ENCODE measurements at regions not wholly inside any gene's neighbourhood (a gene's known extent, or its start where the extent isn't known, plus 50 kb on each side); places are given as distances from the start of the nearest gene placed in this dataset.

GRCh38 chr3:178271740-178272387 lies 264.4 kb upstream of the KCNMB2 start:
- no peak for TF ChIP-seq POLR2A (IDR thresholded peaks at IDR 0.05)
- TF ChIP-seq, protein P1, sequence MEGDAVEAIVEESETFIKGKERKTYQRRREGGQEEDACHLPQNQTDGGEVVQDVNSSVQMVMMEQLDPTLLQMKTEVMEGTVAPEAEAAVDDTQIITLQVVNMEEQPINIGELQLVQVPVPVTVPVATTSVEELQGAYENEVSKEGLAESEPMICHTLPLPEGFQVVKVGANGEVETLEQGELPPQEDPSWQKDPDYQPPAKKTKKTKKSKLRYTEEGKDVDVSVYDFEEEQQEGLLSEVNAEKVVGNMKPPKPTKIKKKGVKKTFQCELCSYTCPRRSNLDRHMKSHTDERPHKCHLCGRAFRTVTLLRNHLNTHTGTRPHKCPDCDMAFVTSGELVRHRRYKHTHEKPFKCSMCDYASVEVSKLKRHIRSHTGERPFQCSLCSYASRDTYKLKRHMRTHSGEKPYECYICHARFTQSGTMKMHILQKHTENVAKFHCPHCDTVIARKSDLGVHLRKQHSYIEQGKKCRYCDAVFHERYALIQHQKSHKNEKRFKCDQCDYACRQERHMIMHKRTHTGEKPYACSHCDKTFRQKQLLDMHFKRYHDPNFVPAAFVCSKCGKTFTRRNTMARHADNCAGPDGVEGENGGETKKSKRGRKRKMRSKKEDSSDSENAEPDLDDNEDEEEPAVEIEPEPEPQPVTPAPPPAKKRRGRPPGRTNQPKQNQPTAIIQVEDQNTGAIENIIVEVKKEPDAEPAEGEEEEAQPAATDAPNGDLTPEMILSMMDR (IDR thresholded peaks at IDR 0.05) = no peak
- TF ChIP-seq POLR2AphosphoS5 (IDR thresholded peaks at IDR 0.05) = no peak

GRCh38 chr3:178272841-178273240 lies 263.4 kb upstream of the KCNMB2 start:
- intact Hi-C loops (cut with DNase I; ENCODE audit: low total_unique reads) = no loop called here
- Histone ChIP-seq H3K27me3 (no peaks in the 10 kb centered on the region), H3K4me3 (no peak overlapping the region), H3K9me3 (no peaks in the 10 kb centered on the region), H3K36me3 (no peaks in the 10 kb centered on the region), H3K4me1 (no peaks in the 10 kb centered on the region), H3K27ac (no peak overlapping the region)
- no peak for TF ChIP-seq POLR2AphosphoS5 (IDR thresholded peaks at IDR 0.05)
- TF ChIP-seq, protein P1 (IDR thresholded peaks at IDR 0.05) = no peak
- TF ChIP-seq POLR2A (IDR thresholded peaks at IDR 0.05) = no peak
- no peak for DNase-seq (ENCODE audit: low spot score in 2 of 2)

More at GRCh38 chr3:178271740-178272387, 264.4 kb upstream of the KCNMB2 start:
- Histone ChIP-seq H3K27me3 (no peaks in the 10 kb centered on the region), H3K4me1 (no peaks in the 10 kb centered on the region), H3K36me3 (no peaks in the 10 kb centered on the region), H3K9me3 (no peaks in the 10 kb centered on the region), H3K4me3 (no peak overlapping the region), H3K27ac (no peak overlapping the region)
- intact Hi-C loops (cut with DNase I; ENCODE audit: low total_unique reads) = no loop called here
- DNase-seq (ENCODE audit: low spot score in 2 of 2) = no peak

DNA sequence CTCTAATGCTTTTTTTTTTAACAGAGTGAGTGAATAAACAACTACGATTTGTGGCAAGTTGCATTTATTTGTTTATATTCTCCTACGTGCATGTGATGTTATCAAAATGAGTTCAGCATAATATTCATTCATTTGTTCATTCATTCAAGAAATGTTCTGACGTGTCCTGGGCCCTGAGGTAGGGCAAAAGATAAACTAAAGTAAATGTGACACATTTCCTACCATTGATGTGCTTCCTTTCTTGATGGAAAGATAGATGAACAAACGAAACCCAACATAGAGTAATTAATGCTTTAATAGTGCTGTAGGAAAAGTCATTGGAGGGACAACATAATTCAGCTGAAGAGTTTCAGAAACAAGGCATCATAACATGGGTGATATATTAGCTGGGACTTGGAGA lies 261.5 kb upstream of the KCNMB2 start:
- Histone ChIP-seq H3K36me3 (no peaks in the 10 kb centered on the region), H3K27me3 (no peaks in the 10 kb centered on the region), H3K4me3 (no peak overlapping the region), H3K4me1 (no peaks in the 10 kb centered on the region), H3K27ac (no peak overlapping the region), H3K9me3 (peaks cover 5 to 10% of the 10 kb centered on the region in 2 donors)
- intact Hi-C loops (cut with DNase I; ENCODE audit: low total_unique reads) = no loop called here
- DNase-seq (ENCODE audit: low spot score in 2 of 2) = no peak
- TF ChIP-seq POLR2AphosphoS5 (IDR thresholded peaks at IDR 0.05) (no peak), POLR2A (IDR thresholded peaks at IDR 0.05) (no peak)

GRCh38 chr3:178275311-178275710 lies 260.9 kb upstream of the KCNMB2 start:
- no peaks in the 10 kb centered on the region for H3K36me3 ChIP-seq
- peaks cover 5 to 13% of the 10 kb centered on the region in 2 donors for H3K9me3 ChIP-seq
- no peaks in the 10 kb centered on the region for H3K27me3 ChIP-seq
- no peak overlapping the region for H3K27ac ChIP-seq
- H3K4me1 ChIP-seq = no peaks in the 10 kb centered on the region
- intact Hi-C loops (cut with DNase I; ENCODE audit: low total_unique reads) = no loop called here
- H3K4me3 ChIP-seq = no peak overlapping the region
- no peak for TF ChIP-seq POLR2A (IDR thresholded peaks at IDR 0.05)
- TF ChIP-seq POLR2AphosphoS5 (IDR thresholded peaks at IDR 0.05) = no peak
- TF ChIP-seq, protein P1 (IDR thresholded peaks at IDR 0.05) = no peak
- DNase-seq (ENCODE audit: low spot score in 2 of 2) = no peak

- intact Hi-C loops (cut with DNase I; ENCODE audit: low total_unique reads) = no loop called here
These were observed 260.4 kb upstream of the KCNMB2 start for GRCh38 chr3:178275793-178276192.

More at GRCh38 chr3:178275793-178276192, 260.4 kb upstream of the KCNMB2 start:
- TF ChIP-seq POLR2A (IDR thresholded peaks at IDR 0.05) (no peak), POLR2AphosphoS5 (IDR thresholded peaks at IDR 0.05) (no peak)
- TF ChIP-seq, protein P1 (IDR thresholded peaks at IDR 0.05) = no peak
- Histone ChIP-seq H3K4me1 (no peaks in the 10 kb centered on the region), H3K36me3 (no peaks in the 10 kb centered on the region), H3K27ac (no peak overlapping the region), H3K9me3 (peaks cover 5 to 13% of the 10 kb centered on the region in 2 donors), H3K27me3 (no peaks in the 10 kb centered on the region), H3K4me3 (no peak overlapping the region)
- DNase-seq (ENCODE audit: low spot score in 2 of 2) = no peak

Data from breast epithelium (tissue), 4 donors.